Right atrium auricular region (tissue), 2 donors: ENCODE measurements at regions not wholly inside any gene's neighbourhood (a gene's known extent, or its start where the extent isn't known, plus 50 kb on each side); places are given as distances from the start of the nearest gene placed in this dataset.

Experiments used
- DNase-seq: peaks from one replicate; pipeline ENCODE4 v3.0.0-alpha.2; 2019; ENCODE audit warnings: low spot score
- H3K27ac ChIP-seq, 2 donors: fragments of 200-600 bp; sonication (generic); 1 replicate in 1 of 2; 2 replicates in 1 of 2; pipeline ENCODE4 v1.5.1; 2016 to 2019
- H3K27me3 ChIP-seq, 2 donors: fragments of 200-600 bp; sonication (generic); one replicate each; pipeline versions ENCODE4 v1.5.1 to v1.6.0; 2017 to 2019
- H3K36me3 ChIP-seq: fragments of 200-600 bp; sonication (generic); one replicate; pipeline ENCODE4 v1.5.1; 2016
- H3K4me1 ChIP-seq, 2 donors: fragments of 200-600 bp; sonication (generic); one replicate each; pipeline versions ENCODE4 v1.5.1 to v1.6.0; 2017 to 2019
- H3K4me3 ChIP-seq, 2 donors: fragments of 200-600 bp; sonication (generic); 1 replicate in 1 of 2; 2 replicates in 1 of 2; pipeline ENCODE4 v1.5.1; 2017 to 2019; ENCODE audit warnings: mild to moderate bottlenecking in 1 of 2, moderate library complexity in 1 of 2
- H3K9me3 ChIP-seq, 2 donors: fragments of 200-600 bp; sonication (generic); one replicate each; pipeline ENCODE4 v1.5.1; 2019
- TF ChIP-seq, protein P1 (sequence below), 2 donors: fragments of 200-600 bp; sonication (generic); IDR thresholded peaks; one replicate each; pipeline ENCODE4 v1.5.1; 2019; ENCODE audit warnings: antibody characterized with exemption in 2 of 2

DNA sequence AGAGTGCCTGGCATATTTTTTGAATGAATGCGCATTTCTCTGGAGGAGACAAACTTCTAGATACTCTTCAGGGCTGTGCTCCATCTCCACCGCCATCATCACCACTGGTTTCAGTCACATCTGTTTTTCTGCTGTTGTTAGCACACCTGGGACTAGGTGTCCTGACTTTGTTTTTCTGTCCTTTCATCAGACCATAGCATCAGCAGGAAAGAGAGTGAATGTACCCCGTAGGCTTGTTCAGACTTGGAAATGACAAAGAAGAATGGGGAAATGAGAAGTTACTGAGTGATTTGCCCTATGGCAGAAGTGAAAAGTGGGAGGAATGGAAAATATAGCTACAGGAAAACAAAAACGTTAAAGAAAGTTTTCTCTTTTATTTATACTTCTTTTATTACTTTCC, 965.2 kb upstream of the FANCL start:
- DNase-seq: no peak
- Histone ChIP-seq H3K36me3 (no peaks in the 10 kb centered on the region), H3K27ac (no peak overlapping the region), H3K9me3 (peaks cover 0 to 6% of the 10 kb centered on the region in 2 donors), H3K27me3 (no peaks in the 10 kb centered on the region), H3K4me1 (no peaks in the 10 kb centered on the region), H3K4me3 (no peak overlapping the region)
- TF ChIP-seq, protein P1, sequence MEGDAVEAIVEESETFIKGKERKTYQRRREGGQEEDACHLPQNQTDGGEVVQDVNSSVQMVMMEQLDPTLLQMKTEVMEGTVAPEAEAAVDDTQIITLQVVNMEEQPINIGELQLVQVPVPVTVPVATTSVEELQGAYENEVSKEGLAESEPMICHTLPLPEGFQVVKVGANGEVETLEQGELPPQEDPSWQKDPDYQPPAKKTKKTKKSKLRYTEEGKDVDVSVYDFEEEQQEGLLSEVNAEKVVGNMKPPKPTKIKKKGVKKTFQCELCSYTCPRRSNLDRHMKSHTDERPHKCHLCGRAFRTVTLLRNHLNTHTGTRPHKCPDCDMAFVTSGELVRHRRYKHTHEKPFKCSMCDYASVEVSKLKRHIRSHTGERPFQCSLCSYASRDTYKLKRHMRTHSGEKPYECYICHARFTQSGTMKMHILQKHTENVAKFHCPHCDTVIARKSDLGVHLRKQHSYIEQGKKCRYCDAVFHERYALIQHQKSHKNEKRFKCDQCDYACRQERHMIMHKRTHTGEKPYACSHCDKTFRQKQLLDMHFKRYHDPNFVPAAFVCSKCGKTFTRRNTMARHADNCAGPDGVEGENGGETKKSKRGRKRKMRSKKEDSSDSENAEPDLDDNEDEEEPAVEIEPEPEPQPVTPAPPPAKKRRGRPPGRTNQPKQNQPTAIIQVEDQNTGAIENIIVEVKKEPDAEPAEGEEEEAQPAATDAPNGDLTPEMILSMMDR (IDR thresholded peaks at IDR 0.05): no peak

- H3K27ac ChIP-seq: no peak overlapping the region
- H3K27me3 ChIP-seq: no peaks in the 10 kb centered on the region
- DNase-seq: no peak
- no peaks in the 10 kb centered on the region for H3K9me3 ChIP-seq
- TF ChIP-seq, protein P1 (IDR thresholded peaks at IDR 0.05): no peak
- H3K4me1 ChIP-seq: no peaks in the 10 kb centered on the region
- no peaks in the 10 kb centered on the region for H3K36me3 ChIP-seq
- H3K4me3 ChIP-seq: no peak overlapping the region
Observed at GRCh38 chr2:59204040-59204439, 962.9 kb upstream of the FANCL start.

DNA sequence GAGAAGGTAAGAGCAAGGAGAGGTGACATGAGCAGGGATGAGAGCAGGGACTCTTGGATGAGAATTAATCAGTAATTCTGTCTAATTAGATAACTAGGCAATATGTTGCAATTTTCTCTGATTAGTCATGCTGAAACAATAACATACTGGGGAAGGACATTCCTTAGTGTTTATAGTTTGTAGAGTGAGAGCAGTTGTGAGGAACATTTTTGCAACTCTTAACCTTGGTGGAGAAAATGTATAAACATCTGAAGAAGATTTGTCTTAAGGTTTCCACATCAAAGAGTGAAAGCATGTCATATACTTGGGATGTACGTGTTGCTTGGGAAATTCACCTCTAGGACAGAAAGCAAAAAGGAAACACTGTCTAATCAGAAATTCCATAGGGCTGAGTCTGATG, 955.4 kb upstream of the FANCL start:
- no peak overlapping the region for H3K4me3 ChIP-seq

DNA sequence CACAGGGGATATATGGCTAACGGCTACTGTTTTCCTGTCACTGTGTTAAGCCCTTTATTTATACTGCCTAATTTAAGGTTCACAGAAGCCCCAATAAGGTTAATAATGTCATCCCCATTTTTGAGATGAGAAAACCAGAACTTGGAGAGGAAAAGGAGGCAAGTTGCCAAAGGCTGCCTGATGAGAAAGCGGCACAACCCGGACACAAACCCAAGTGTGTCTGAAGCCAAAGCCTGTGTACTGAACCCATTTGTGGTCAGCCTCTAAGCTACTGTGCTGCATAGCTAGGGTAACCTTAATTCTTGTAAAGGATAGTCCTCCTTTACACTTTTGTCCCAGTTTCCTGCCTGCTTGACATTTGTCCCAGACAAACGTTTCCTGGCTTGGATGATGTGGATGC, 954.7 kb upstream of the FANCL start:
- Histone ChIP-seq H3K4me1 (no peaks in the 10 kb centered on the region), H3K9me3 (no peaks in the 10 kb centered on the region), H3K27me3 (no peaks in the 10 kb centered on the region), H3K27ac (no peak overlapping the region), H3K36me3 (no peaks in the 10 kb centered on the region), H3K4me3 (no peak overlapping the region)
- TF ChIP-seq, protein P1 (IDR thresholded peaks at IDR 0.05): no peak
- DNase-seq: no peak

More for the DNA sequence above, 955.4 kb upstream of the FANCL start:
- H3K27ac ChIP-seq: no peak overlapping the region
- H3K4me1 ChIP-seq: no peaks in the 10 kb centered on the region
- no peak for DNase-seq
- no peaks in the 10 kb centered on the region for H3K36me3 ChIP-seq
- H3K27me3 ChIP-seq: no peaks in the 10 kb centered on the region
- no peaks in the 10 kb centered on the region for H3K9me3 ChIP-seq
- TF ChIP-seq, protein P1 (IDR thresholded peaks at IDR 0.05): no peak

GRCh38 chr2:59191781-59192180, 950.7 kb upstream of the FANCL start:
- H3K27ac ChIP-seq: no peak overlapping the region
- H3K9me3 ChIP-seq: no peaks in the 10 kb centered on the region
- H3K4me3 ChIP-seq: no peak overlapping the region
- H3K36me3 ChIP-seq: no peaks in the 10 kb centered on the region
- TF ChIP-seq, protein P1 (IDR thresholded peaks at IDR 0.05): no peak
- no peaks in the 10 kb centered on the region for H3K4me1 ChIP-seq
- no peak for DNase-seq
- no peaks in the 10 kb centered on the region for H3K27me3 ChIP-seq

DNA sequence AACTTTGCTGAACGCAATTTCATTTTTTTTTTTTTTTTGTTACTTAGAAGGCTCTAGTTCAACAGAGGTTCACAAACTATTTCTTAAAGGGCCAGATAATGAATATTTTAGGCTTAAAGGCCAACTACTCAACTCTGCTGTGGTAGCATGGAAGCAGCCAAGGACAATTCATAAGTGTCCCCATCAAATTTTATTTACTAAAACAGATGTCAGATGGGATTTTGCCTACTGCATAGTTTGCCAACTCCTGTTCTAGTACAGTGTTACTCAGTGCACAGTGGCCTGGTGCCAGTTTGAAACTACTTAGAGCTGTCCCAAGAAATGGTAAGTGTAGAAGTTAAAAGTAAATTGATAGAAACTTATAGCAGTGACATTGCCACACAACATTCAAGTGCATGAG, 949.4 kb upstream of the FANCL start:
- Histone ChIP-seq H3K27me3 (no peaks in the 10 kb centered on the region), H3K27ac (no peak overlapping the region), H3K4me1 (no peaks in the 10 kb centered on the region), H3K36me3 (no peaks in the 10 kb centered on the region), H3K4me3 (no peak overlapping the region), H3K9me3 (no peaks in the 10 kb centered on the region)
- TF ChIP-seq, protein P1 (IDR thresholded peaks at IDR 0.05): no peak
- no peak for DNase-seq
